Left kidney (tissue), 1 donor: ENCODE measurements at regions not wholly inside any gene's neighbourhood (a gene's known extent, or its start where the extent isn't known, plus 50 kb on each side); places are given as distances from the start of the nearest gene placed in this dataset.

Experiments used
- DNase-seq: peaks from one replicate; pipeline ENCODE4 v3.0.0-alpha.2; 2013

GRCh38 chr12:43117226-43117930 is 434.6 kb downstream of the ADAMTS20 start:
- DNase-seq = no peak

DNA sequence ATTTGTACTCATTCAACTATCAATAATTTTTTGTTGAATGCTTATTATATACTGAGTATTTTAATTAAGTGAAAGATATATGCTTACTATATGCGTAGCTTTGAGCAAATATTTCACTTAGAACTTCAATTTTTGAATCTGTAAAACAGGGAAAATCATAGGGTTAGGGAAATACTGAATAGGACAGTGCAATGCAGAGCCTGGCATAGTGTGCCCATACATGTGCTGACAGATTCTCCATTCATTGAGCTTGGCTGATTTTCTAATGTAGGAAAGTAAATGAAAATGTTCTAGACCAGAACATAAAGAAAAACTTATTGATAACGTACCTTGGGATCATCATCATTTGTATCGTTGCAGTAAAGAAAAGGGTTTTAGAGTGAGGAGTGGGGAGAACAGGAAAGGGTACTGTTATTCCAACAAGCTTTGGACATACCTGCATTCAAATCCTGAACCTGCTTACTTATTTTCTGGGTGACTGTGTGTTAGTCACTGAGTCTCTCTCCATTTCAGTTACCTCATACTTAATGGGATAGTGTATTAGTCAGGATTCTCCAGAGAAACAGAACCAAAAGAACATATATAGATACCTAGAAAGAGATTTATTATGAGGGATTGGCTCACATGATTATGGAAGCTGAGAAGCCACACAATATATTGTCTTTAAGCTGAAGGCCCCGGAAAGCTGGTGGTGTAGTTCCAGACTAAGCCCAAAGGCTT is 436.4 kb downstream of the ADAMTS20 start:
- no peak for DNase-seq

- DNase-seq = no peak
Measured at GRCh38 chr12:43114316-43114715, 437.7 kb downstream of the ADAMTS20 start.

DNA sequence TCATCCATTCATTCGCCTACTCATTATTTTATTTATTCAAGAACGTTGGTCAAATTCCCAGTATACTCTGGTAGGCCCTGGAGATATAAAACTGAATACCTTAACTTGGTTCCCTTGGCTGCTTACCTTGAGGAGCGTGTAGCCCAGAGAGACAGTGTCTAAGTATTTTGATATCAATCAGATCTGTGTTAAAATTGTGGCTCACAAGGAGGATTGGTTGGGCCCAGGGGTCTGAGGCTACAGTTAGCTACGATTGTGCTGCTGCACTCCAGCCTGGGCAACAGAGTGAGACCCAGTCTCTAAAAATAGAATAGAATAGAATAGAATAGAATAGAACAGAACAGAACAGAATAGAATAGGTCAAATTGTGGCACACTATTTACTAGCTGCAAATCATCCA is 438.4 kb downstream of the ADAMTS20 start:
- no peak for DNase-seq

DNA sequence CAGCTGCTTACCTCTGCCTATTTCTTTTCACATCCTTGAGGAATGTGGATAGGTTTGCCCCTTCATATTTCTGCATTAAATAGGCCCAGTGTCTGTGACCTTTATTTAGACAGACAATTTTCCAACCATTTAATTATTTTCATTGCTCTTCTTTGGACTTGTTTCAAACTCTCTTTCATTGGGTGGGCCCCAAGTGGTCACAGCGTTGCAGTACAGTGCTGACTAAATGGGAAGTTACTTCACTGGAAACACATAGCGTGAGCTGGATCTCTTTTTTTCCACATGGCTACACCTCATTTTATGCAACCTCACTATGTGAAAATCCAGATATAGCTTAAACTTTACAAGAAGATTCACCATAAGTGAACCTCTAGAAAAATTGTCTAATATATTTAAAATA is 438.9 kb downstream of the ADAMTS20 start:
- DNase-seq = no peak

- no peak for DNase-seq
Measured at GRCh38 chr12:43112101-43112920, 439.7 kb downstream of the ADAMTS20 start.

GRCh38 chr12:43111608-43112007 is 440.4 kb downstream of the ADAMTS20 start:
- DNase-seq = no peak

DNA sequence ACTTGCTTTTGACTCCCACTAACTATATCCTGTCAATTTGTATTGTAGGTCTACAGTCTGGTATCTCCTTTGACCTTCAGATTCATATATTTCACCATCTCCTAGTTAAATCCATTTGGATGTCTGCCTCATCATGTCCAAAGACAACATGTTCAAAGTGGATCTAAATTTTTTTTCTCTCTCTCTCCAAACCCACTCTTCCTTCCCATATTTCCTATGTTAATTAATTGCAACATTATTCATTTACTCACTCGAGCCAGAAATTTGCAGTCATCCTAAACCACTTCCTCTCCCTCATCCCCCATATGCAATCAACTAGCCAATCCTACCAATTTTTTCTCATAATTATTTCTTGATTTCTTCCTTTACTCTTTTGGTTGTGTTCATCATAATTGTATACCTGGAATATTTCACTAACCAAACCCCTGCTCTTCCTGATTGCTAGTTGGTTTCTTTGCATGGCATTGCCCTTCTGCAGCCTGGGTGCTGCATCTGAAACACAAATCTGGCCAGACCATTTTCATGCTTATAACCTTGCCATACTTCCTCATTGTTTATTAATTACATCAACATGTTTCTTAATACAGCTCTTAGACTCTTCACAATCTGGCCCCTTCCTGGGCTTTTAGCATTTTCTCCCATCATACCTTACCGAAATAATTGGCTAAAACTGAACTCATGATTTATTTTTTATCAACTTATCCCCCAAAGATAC is 442.2 kb downstream of the ADAMTS20 start:
- DNase-seq = no peak

DNA sequence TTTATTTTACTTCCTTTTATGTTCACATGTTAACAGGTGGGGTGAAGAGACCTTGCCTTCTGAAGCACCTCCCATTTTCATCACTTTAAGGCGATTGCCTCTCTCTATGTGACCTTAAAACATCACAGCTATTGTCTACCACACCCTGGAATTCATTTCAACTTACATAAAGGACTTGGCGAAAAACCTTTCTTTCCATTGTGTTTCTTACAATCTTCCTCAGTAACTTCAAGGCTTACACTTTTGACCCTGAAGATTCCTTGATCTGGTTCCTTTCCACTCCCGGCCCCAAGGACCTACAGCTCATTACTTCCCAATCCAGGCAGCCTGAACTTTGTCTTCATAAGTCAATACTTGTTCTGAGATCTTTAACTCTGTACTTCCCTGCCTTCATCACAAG is 443.3 kb downstream of the ADAMTS20 start:
- no peak for DNase-seq

- no peak for DNase-seq
Measured at GRCh38 chr12:43107026-43107775, 444.8 kb downstream of the ADAMTS20 start.

DNA sequence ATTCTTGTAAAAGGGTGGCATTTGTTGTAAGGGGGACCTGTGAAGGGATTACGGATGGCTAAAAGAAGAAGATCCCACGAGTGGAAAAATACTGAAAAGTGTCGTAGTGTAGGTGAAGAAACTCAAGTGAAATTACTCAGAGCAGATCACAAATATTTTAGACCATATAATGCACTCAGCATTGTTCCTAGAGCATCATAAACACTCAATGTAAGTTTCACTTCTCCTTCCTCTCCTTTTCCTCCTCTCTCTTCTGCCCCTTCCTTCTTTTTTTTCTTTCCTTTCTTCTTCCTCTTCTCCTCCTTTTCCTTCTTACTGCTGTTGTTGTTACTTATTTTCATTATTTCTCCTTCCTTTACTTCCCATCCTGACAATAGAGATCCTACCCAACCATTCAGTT is 445.6 kb downstream of the ADAMTS20 start:
- no peak for DNase-seq

DNA sequence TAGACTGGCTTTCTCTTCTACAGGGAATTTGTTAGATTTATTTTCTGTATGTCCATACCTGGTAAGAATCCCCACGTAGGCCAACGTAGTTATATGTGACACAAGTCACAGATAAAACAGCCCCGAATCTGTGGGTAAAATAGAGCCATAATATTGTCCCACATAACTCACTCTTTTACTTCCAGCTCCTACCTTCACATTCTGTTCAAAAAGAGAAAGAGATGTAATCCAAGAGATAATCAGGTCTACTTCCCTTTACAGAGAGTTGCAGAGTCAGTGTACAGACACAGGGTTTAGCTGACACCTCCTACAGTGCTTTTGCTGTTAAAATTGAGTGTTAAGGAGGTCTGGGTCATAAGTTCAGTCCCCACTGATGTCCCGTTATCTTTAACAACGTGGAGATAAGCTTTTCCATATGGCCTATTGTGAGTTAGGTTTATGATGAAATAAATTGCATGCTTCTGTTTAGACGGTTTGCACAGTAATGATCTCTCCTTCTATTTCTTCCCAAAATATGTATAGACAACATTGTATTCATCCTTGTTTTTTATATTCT is 446.5 kb downstream of the ADAMTS20 start:
- DNase-seq = no peak

DNA sequence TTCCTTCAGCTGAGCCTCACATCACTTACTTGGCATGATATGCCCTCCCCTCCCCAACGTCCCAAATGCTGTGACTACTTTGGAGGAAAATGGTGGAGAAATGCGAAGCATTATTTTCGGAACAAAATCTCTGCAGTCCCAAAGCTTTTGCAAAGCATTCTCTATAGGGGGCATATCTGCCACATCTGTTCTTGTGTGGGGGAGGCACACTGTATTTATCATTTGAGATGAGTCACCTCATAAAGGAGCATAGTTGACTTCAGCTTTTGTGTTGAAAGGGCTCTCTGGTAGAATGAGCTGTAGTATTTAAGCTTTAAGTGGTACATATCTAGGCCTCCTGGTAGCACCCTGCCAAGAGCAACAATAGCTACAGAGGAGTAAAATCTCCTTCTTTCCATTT is 447.5 kb downstream of the ADAMTS20 start:
- DNase-seq = no peak

DNA sequence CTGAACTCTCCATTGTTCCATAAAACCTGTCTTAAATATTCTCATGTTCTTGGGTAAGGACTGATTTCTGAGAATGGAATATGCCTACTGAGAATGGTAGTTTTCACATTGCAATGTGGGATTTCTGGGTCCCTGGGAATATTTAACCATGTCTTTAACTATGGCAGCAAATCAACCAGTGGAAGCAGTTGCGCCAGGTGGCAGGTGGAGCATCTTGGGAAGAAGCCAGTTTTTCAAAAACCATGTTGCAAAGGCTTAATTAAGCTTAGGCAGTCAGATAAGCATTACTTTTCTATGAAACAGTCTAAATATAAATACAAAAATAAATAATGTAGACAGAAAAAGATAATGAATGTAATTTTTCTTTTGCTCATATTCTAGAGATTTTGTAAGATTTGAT is 448.1 kb downstream of the ADAMTS20 start:
- DNase-seq = no peak

DNA sequence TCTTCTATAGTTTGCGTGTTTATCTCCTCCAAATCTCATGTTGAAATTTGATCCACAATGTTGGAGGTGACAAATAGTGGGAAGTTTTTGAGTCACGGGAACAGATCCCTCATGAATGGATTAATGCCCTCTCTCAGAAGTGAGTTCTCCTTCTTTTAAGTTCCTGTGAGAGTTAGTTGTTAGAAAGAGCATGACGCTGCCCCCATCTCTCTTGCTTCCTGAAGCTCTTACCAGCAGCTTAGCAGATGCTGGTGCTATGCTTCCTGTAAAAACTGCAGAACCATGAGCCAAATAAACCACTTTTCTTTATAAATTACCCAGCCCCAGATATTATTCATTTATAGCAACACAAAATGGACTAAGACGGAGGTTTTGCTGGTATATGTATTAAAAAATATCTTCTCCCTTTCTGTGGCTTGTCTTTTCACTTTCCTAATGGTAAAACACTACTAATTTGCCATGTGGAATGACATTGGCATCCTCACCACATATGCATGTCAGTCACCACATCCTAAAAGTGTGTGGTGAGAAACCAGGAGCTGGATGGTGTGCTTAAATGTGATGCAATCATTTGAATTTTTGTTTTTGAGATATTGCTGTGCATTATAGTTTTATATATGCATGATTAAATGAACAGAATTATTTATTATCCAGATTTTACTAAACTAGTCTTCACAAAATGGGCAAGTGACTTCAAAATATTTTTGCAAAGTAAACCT is 449.3 kb downstream of the ADAMTS20 start:
- no peak for DNase-seq

DNA sequence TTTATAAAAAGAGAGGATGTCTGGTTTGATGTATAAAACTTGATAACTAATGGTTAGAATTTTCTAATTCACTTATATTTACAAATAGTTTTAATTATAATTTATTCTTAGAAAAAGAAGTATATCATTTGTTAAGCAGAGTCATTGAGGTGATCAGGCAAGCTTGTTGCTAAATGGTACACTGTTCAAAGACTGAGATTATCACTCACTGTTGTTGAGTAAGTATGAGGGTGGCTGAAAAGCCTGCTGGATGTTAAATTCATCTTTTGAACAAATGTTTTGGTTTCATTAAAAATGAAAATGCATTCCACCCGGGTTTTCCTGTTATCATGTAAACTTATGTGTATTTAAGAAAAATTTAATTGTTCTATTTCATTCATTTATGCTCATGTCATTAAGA is 451.8 kb downstream of the ADAMTS20 start:
- no peak for DNase-seq

GRCh38 chr12:43099691-43100163 is 452.3 kb downstream of the ADAMTS20 start:
- no peak for DNase-seq

DNA sequence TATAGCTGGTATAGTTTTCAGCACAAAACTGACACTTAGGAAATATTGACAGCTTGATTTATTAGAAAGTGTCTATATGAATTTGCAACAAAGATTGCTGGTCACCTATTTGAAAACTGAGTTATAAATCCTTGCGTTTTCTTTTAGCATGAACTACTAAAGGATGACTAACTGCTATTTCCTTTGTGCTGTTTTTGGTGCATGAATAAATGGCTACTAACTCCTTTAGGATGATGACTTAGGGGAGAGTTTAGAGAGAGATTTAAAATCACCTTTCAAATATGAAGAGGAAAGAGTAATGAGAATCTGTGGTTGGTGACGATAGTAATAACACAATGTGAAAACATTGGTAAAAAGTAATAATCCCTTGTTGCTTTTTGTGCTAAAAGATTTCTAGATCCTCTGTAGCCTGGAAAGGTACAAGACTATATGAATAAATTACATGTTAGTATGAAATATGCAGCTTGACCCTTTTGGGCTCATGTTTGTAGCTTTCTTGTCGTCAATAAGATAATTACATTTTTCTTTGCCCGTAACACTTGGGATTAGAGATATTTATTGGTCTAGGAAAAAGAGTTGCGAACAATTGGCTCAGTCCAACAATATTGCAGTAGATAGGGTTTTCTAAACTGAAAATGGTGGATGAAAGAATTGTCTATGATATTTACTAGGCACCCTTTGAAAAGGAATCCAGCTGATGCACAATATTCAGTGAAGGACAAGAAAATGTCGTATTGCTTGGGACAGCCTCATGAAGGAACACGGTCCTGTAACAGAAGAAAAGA is 453.0 kb downstream of the ADAMTS20 start:
- DNase-seq = no peak

DNA sequence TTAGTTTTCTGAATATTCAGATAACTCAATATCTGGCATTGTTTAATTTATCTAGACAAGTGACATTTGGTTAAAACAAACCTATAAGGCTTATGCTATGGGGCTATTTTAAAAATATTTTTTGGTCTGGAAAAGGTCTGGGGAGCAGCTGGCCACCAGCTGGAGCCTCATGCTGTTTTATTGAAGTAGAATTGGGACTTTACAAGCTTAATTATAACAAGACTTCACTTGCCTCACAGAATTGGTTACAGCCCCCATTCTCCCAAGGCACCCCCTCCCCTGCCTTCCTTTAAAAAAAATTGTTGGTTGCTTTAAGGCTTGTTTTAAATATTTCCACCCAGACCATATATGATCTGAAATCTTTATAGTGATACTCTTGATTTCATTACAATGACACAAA is 453.9 kb downstream of the ADAMTS20 start:
- no peak for DNase-seq

DNA sequence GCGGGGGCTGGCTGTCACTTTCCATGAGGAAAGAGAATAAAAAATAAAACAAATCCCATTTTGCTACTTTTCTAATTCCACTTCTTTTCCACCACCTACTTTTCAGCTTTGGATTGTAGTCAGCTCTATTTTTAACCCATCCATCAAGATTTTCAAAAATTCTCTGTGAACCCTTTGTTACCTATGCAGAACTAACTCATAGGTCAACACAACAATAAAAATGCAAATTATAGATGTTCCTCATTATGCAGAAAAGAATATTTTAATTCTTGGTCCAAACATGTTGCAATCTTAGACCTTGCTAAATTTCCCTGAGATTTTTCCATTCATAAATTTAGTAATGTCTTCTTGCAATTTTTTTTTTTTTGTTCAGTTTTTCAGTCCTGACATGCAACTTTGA is 454.5 kb downstream of the ADAMTS20 start:
- DNase-seq = no peak
